HG03460 (cell line): ENCODE measurements at regions not wholly inside any gene's neighbourhood (a gene's known extent, or its start where the extent isn't known, plus 50 kb on each side); places are given as distances from the start of the nearest gene placed in this dataset.
"Not testable (repeated sequence)": the region's sequence is repeated elsewhere in the genome, so short reads cannot be mapped to it uniquely, and the experiment has no call there.

Source experiments
- ATAC-seq: cut with Tn5 transposase; IDR thresholded peaks from one replicate; pipeline ENCODE4 v1.9.1; 2021; ENCODE audit not compliant: unreplicated experiment

DNA sequence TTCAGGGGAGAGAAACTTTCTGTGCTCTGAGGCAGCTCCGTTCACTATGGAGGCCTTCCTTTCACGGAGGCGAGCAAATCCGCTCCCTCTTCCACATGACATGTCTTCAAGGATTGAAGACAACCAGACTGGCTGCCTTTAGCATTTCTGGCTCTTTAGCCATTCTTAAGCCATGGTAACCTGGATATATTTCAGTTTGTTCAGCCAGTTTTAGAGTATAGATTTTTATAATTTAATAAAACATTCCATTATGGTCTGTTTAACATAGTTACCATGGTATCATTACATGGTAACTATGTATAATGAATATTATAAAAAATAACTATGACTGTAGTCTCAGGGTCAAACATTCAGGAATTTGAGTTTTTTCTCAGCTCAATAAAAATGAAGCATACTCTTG, 54.2 kb upstream of the NFIA start:
- no peak for ATAC-seq

DNA sequence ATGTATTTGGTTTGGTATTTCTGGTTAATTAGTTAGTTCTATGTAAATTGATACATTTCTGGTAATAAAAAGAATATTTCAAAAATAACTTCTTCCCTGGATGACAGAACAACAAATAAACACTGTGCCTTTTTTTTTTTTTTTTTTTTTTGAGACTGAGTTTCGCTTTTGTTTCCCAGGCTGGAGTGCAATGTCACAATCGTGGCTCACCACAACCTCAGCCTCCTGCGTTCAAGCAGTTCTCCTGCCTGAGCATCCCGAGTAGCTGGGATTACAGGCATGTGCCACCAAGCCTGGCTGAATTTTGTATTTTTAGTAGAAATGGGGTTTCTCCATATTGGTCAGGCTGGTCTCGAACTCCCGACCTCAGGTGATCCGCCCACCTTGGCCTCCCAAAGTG, 64.3 kb upstream of the NFIA start:
- ATAC-seq = not testable (repeated sequence)

DNA sequence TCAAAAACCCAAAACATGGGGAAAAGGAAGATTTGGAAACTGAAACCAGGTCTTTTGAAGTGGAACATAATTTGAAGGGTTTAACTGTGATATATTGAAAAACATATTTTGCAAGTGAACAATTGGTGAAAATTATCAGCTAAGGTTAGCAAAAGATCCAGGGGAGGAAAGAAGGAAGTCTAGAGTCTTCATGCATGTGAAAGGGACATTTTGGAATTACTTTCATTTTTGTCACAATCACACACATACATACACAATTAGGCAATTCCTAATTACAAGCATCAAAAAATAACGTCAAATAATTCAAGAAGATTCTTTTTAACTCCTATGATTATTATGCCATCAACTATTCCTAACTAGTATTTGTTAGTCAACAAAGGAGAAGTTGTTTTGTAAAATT, 64.7 kb upstream of the NFIA start:
- ATAC-seq = no peak

DNA sequence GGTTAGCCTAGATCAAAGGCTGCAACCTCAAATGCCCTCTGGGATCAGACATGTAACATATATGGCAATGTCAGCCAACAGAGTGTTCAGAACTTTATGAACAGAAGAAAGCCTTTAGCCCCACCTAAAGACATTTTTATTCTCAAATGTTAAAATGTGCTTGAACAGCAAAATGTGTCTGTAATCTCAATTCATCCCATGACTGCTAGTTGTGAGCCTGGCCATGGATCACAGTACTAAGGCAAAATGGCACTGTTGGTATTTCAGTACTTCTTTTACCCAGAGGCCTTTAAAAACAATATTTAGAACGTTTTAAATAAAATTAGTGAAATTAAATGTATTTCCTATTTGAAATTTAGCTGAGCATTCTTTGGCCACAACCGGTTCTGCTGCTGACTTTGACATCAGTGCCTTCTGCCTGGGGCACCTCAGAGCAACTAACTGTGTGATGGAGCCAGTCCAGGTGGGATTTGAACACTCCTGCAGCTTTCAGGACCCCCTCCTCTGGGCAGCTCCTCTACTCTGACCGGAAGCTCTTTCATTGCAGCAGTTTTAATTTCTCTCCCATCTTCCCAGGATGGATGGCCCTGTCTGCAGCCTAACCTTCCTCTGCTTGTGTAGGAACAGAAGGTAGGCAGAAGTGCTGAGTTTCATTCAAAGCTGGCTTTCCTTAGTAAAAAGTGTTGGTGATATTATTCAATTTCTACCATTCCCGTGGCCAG, 68.3 kb upstream of the NFIA start:
- no peak for ATAC-seq

GRCh38 chr1:61013189-61013945, 69.0 kb upstream of the NFIA start:
- ATAC-seq = no peak

DNA sequence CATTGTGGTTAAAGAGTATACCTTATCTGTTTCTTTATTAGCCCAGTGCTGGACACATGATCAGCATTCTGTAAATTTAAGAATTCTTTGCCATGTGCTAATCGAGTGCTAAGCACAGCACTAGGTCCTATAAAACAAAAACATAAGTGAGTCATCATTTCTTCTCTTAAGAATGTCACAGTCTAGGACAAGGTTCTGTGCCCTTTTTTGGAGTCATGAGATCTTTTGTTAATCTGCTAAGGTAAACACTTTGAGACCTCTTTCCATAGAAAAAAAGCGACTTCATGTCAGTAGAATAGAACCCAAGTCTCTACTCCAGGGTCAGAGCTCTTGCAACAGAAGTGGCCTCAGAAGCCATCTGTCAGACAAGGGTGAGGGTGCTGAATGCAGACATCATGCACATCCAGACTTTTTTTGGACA, 70.0 kb upstream of the NFIA start:
- no peak for ATAC-seq

- no peak for ATAC-seq
Observed at GRCh38 chr1:61011561-61012263, 70.6 kb upstream of the NFIA start.

- no peak for ATAC-seq
Observed at GRCh38 chr1:61007534-61008364, 74.6 kb upstream of the NFIA start.

GRCh38 chr1:61005614-61006580, 76.5 kb upstream of the NFIA start:
- ATAC-seq = no peak

GRCh38 chr1:61004262-61005003, 77.9 kb upstream of the NFIA start:
- no peak for ATAC-seq

GRCh38 chr1:61000327-61000726, 82.0 kb upstream of the NFIA start:
- no peak for ATAC-seq

- ATAC-seq = no peak
Observed at GRCh38 chr1:60998786-60999185, 83.6 kb upstream of the NFIA start.

- no peak for ATAC-seq
Observed at GRCh38 chr1:60994828-60995492, 87.4 kb upstream of the NFIA start.

GRCh38 chr1:60994369-60994768, 88.0 kb upstream of the NFIA start:
- ATAC-seq = no peak

DNA sequence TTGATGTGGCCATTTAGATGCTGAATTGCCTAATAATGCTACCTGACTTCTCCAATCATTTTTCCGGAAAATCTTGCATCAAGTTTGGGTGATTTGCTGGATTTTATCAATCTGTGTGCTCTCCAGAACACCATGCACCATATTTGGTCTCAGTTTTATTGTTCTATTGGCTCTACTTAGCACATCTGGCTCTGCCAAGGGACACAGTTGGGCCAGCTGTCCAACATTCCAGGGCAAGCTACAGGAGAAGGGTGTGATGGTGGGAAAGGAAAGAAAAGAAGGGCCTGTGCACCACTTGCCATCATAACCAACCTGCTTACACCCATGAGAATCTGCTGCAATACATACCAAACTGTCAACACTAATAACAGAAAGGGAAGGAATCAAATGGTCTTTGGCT, 90.2 kb upstream of the NFIA start:
- ATAC-seq = no peak

DNA sequence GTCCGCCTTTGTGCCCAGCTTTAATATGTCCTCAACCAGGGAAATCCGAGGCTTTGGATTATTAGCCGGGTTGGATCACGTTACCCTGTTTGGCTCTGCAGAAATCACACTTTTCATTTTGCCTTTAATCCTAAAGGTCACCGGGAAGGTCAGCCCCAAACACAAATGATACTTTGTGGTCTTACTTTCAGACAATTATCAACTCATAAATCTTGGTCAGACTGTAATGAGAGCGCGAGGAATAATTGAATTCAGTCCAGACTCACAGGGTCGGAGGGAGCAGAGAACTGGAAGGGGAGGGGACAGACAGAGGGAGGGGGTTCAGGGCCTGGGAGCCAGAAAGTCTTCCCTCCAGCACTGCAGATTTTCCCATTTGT, 91.7 kb upstream of the NFIA start:
- ATAC-seq = no peak

DNA sequence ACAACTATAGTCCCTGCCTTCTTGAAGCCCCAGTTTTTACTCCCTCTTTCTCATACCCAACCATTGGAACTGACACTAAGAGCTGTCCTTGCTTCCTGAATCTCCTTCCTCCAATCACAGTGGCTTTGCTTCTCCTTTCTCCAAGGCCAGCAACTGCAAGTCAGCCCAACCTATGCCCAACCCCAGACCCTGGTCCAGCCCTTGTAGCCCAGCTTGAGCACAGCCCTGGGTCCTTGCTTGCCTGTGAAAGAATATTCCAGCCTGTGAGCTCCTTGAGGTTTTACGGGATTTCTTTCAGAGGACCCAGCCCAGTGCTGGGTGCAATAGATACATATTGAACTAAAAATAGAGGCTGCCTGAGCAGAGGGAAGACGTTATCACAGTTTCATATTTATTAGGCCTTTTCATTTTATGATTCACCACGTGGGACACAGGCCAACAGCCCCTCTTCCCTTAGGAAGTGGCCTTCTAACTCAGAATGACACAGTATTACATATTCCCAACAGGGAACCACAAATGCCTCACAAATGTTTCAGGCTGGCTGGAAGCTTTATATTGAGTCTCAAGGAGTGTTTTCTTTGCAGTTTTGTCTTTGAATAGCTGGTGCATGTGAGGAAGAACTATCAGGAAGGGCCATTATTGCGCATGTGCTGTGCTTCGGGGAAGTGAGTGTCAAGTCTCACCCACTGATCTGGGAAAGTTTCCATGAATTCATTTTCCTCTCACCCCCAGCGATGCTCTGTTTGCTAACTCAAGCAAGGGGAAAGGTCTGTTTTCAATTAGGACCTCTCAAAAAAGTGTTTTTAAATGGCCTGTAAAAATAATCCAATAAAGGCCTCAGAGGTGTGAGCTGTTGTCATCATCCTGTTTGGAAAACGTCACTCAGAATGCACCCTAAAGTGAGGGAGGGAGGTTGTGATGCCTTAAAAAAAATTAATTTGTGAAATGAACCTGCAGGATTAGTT, 92.3 kb upstream of the NFIA start:
- no peak for ATAC-seq

DNA sequence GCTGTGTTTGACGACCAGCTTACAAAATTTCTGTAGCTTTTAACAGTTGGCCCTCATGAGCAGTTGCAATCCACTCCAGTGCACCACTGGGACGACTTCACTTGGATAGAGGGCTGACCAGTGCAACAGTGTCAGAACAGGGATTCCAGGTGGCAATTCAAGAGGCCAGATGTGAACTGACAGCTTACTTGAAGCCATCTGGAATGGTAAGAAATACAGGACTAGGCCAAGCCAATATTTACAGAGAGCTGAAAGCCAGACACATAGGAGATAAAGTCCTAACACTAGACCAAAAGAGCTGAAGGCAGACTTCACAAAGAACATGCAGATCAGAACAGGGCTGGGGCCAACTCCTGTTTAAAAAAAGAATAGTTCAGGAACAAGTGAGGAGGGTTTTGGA, 93.5 kb upstream of the NFIA start:
- ATAC-seq = no peak
